ENCODE measurements at regions not wholly inside any gene's neighbourhood (a gene's known extent, or its start where the extent isn't known, plus 50 kb on each side); places are given as distances from the start of the nearest gene placed in this dataset.
A peak's percentile ranks its signal among the peaks of the same experiment; 100 is the strongest.

GRCh38 chr4:93888308-93888707 is 59.8 kb downstream of the ATOH1 start:
- no peak for DNase-seq
- Histone ChIP-seq H3K4me3 (ENCODE audit: low read depth in 1 of 3, low read length in 3 of 3) (no peak overlapping the region), H3K9me3 (ENCODE audit: control insufficient read depth in 2 of 2, insufficient read depth in 1 of 2, low read depth in 1 of 2, low read length in 1 of 2) (no peaks in the 10 kb centered on the region), H3K27me3 (ENCODE audit: control insufficient read depth in 3 of 3, insufficient read depth in 3 of 3, low read length in 3 of 3) (no peaks in the 10 kb centered on the region), H3K27ac (ENCODE audit: low read depth in 1 of 3, low read length in 2 of 3) (no peak overlapping the region), H3K36me3 (ENCODE audit: control insufficient read depth in 3 of 3, insufficient read depth in 2 of 3, low read depth in 1 of 3, low read length in 3 of 3) (no peaks in the 10 kb centered on the region), H3K4me1 (ENCODE audit: control insufficient read depth in 3 of 3, insufficient read depth in 2 of 3, low read depth in 1 of 3, low read length in 2 of 3) (no peaks in the 10 kb centered on the region)
- no peak for FAIRE-seq

DNA sequence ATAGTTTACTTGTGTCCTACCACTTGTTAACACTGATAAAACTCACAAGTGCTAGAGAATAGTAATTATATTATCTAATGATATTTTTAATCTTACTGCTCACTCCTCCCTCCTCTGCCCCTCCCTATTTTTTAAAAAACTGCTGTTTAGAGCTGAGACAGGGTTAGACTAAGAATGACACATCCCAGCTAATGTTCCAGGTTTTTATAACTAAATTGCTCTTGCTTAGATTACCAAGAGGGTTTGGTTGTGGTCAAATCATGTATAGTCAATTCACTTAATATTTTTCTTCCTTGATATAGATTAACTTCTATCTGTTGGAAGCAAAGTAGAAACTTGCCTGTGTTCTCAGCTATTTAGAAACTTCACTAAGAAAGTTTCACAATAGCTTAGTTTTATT is 60.2 kb downstream of the ATOH1 start:
- Histone ChIP-seq H3K27ac (ENCODE audit: low read depth in 1 of 3, low read length in 2 of 3) (no peak overlapping the region), H3K4me1 (ENCODE audit: control insufficient read depth in 3 of 3, insufficient read depth in 2 of 3, low read depth in 1 of 3, low read length in 2 of 3) (no peaks in the 10 kb centered on the region), H3K36me3 (ENCODE audit: control insufficient read depth in 3 of 3, insufficient read depth in 2 of 3, low read depth in 1 of 3, low read length in 3 of 3) (no peaks in the 10 kb centered on the region), H3K9me3 (ENCODE audit: control insufficient read depth in 2 of 2, insufficient read depth in 1 of 2, low read depth in 1 of 2, low read length in 1 of 2) (no peaks in the 10 kb centered on the region), H3K4me3 (ENCODE audit: low read depth in 1 of 3, low read length in 3 of 3) (no peak overlapping the region), H3K27me3 (ENCODE audit: control insufficient read depth in 3 of 3, insufficient read depth in 3 of 3, low read length in 3 of 3) (no peaks in the 10 kb centered on the region)
- DNase-seq (peak in 1 of 2 donors; percentile 42), FAIRE-seq (no peak)

GRCh38 chr4:93891244-93891643 is 62.7 kb downstream of the ATOH1 start:
- no peak for FAIRE-seq
- WGBS, 3 donors = 42 to 66% (median 63%) methylated on average over 2 of the region's 2 CpGs
- DNase-seq = no peak
- Histone ChIP-seq H3K27me3 (ENCODE audit: control insufficient read depth in 3 of 3, insufficient read depth in 3 of 3, low read length in 3 of 3) (no peaks in the 10 kb centered on the region), H3K9me3 (ENCODE audit: control insufficient read depth in 2 of 2, insufficient read depth in 1 of 2, low read depth in 1 of 2, low read length in 1 of 2) (no peaks in the 10 kb centered on the region), H3K27ac (ENCODE audit: low read depth in 1 of 3, low read length in 2 of 3) (no peak overlapping the region), H3K4me3 (ENCODE audit: low read depth in 1 of 3, low read length in 3 of 3) (no peak overlapping the region), H3K36me3 (ENCODE audit: control insufficient read depth in 3 of 3, insufficient read depth in 2 of 3, low read depth in 1 of 3, low read length in 3 of 3) (no peaks in the 10 kb centered on the region), H3K4me1 (ENCODE audit: control insufficient read depth in 3 of 3, insufficient read depth in 2 of 3, low read depth in 1 of 3, low read length in 2 of 3) (no peaks in the 10 kb centered on the region)

GRCh38 chr4:93894995-93895394 is 66.4 kb downstream of the ATOH1 start:
- Histone ChIP-seq H3K9me3 (ENCODE audit: control insufficient read depth in 2 of 2, insufficient read depth in 1 of 2, low read depth in 1 of 2, low read length in 1 of 2) (no peaks in the 10 kb centered on the region), H3K4me1 (ENCODE audit: control insufficient read depth in 3 of 3, insufficient read depth in 2 of 3, low read depth in 1 of 3, low read length in 2 of 3) (no peaks in the 10 kb centered on the region), H3K27ac (ENCODE audit: low read depth in 1 of 3, low read length in 2 of 3) (no peak overlapping the region), H3K36me3 (ENCODE audit: control insufficient read depth in 3 of 3, insufficient read depth in 2 of 3, low read depth in 1 of 3, low read length in 3 of 3) (no peaks in the 10 kb centered on the region), H3K4me3 (ENCODE audit: low read depth in 1 of 3, low read length in 3 of 3) (no peak overlapping the region), H3K27me3 (ENCODE audit: control insufficient read depth in 3 of 3, insufficient read depth in 3 of 3, low read length in 3 of 3) (no peaks in the 10 kb centered on the region)
- DNase-seq (no peak), FAIRE-seq (no peak)
- WGBS, 3 donors = 11 to 28% (median 25%) methylated on average over 2 of the region's 2 CpGs

DNA sequence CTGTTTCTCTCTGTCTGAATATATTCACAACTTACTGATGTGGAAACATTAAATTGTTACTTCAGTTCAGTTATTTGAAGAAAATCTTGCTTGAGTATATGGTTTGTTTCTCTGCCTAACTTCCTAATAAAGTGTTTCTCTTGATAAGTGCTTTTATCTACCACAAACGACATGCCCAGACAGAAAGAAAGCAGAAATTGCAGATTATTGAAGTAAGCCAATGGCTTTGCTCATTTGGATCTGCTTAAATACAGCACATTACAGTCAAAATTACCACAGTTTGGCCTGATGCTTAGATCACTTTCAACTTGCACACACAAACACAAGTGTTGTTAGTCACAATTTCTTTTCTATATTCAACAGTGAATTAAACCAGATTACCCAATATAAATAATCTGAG is 68.0 kb downstream of the ATOH1 start:
- H3K4me3 ChIP-seq (ENCODE audit: low read depth in 1 of 3, low read length in 3 of 3) = no peak overlapping the region
- no peaks in the 10 kb centered on the region for H3K36me3 ChIP-seq (ENCODE audit: control insufficient read depth in 3 of 3, insufficient read depth in 2 of 3, low read depth in 1 of 3, low read length in 3 of 3)
- H3K4me1 ChIP-seq (ENCODE audit: control insufficient read depth in 3 of 3, insufficient read depth in 2 of 3, low read depth in 1 of 3, low read length in 2 of 3) = no peaks in the 10 kb centered on the region
- H3K27ac ChIP-seq (ENCODE audit: low read depth in 1 of 3, low read length in 2 of 3) = no peak overlapping the region
- no peaks in the 10 kb centered on the region for H3K27me3 ChIP-seq (ENCODE audit: control insufficient read depth in 3 of 3, insufficient read depth in 3 of 3, low read length in 3 of 3)
- FAIRE-seq = no peak
- H3K9me3 ChIP-seq (ENCODE audit: control insufficient read depth in 2 of 2, insufficient read depth in 1 of 2, low read depth in 1 of 2, low read length in 1 of 2) = no peaks in the 10 kb centered on the region
- 32 to 35% (median 33%) methylated on average over 1 of the region's 1 CpG for WGBS, 3 donors
- DNase-seq = no peak

DNA sequence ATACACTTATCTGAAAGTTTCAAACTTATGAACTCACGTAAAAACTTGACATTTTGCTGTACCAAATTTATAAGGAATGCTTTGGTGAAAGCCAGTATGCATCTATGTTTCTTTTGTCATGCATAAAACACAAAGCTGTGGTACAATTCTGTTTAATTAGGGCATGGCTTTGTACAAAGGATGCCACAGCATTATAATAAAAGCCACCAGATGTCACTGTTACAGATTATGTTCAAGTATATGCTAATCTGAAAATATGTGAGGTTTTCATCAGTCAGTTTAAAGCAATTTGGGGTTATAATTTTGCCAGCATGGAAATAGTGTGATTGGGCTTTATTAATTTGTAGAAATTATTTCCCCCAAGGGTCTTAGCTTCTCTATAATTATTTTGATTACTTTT is 69.0 kb downstream of the ATOH1 start:
- no peaks in the 10 kb centered on the region for H3K9me3 ChIP-seq (ENCODE audit: control insufficient read depth in 2 of 2, insufficient read depth in 1 of 2, low read depth in 1 of 2, low read length in 1 of 2)
- DNase-seq (peak; percentile 12 to 33), FAIRE-seq (no peak)
- WGBS, 3 donors = 80 to 83% (median 82%) methylated on average over 1 of the region's 1 CpG
- no peak overlapping the region for H3K4me3 ChIP-seq (ENCODE audit: low read depth in 1 of 3, low read length in 3 of 3)
- H3K27ac ChIP-seq (ENCODE audit: low read depth in 1 of 3, low read length in 2 of 3) = no peak overlapping the region
- H3K27me3 ChIP-seq (ENCODE audit: control insufficient read depth in 3 of 3, insufficient read depth in 3 of 3, low read length in 3 of 3) = no peaks in the 10 kb centered on the region
- no peaks in the 10 kb centered on the region for H3K4me1 ChIP-seq (ENCODE audit: control insufficient read depth in 3 of 3, insufficient read depth in 2 of 3, low read depth in 1 of 3, low read length in 2 of 3)
- H3K36me3 ChIP-seq (ENCODE audit: control insufficient read depth in 3 of 3, insufficient read depth in 2 of 3, low read depth in 1 of 3, low read length in 3 of 3) = no peaks in the 10 kb centered on the region

DNA sequence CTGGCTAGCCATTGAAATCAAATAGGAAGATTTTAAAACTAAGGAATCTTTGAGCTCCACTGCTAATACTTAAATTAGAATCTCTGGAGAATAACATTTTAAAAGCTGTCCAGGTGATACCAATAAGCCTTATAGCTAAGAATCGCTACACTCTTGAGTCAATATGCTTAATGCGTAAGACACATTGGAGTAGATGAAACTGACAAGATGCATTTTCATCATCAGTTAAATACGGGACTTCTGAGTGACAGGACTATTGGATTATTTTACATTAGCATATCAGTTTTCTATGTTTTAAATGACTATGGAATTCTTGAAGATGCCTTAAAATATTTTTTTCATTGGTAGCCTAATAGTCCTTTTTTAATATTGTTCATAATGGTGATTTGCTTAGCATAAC is 80.2 kb downstream of the ATOH1 start:
- no peak for FAIRE-seq
- no peaks in the 10 kb centered on the region for H3K4me1 ChIP-seq (ENCODE audit: control insufficient read depth in 3 of 3, insufficient read depth in 2 of 3, low read depth in 1 of 3, low read length in 2 of 3)
- no peaks in the 10 kb centered on the region for H3K36me3 ChIP-seq (ENCODE audit: control insufficient read depth in 3 of 3, insufficient read depth in 2 of 3, low read depth in 1 of 3, low read length in 3 of 3)
- H3K27ac ChIP-seq (ENCODE audit: low read depth in 1 of 3, low read length in 2 of 3) = no peak overlapping the region
- no peaks in the 10 kb centered on the region for H3K9me3 ChIP-seq (ENCODE audit: control insufficient read depth in 2 of 2, insufficient read depth in 1 of 2, low read depth in 1 of 2, low read length in 1 of 2)
- DNase-seq = no peak
- H3K27me3 ChIP-seq (ENCODE audit: control insufficient read depth in 3 of 3, insufficient read depth in 3 of 3, low read length in 3 of 3) = no peaks in the 10 kb centered on the region
- no peak overlapping the region for H3K4me3 ChIP-seq (ENCODE audit: low read depth in 1 of 3, low read length in 3 of 3)
- 69 to 97% (median 84%) methylated on average over 3 of the region's 3 CpGs for WGBS, 3 donors

DNA sequence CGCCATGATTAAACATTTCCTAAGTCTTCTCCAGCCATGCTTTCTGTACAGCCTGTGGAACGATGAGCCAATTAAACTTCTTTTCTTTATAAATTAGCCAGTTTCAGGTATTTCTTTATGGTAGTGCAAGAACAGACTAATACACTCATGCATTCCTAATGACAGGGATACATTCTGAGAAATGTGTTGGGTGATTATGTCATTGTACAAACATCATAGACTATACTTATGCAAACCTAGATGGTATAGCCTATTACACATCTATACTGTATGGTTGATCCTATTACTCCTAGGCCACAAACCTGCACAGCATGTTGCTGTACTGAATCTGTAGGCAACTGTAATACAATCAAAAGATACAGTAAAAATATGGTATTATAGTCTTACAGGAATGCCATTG is 83.1 kb downstream of the ATOH1 start:
- Histone ChIP-seq H3K9me3 (ENCODE audit: control insufficient read depth in 2 of 2, insufficient read depth in 1 of 2, low read depth in 1 of 2, low read length in 1 of 2) (no peaks in the 10 kb centered on the region), H3K27ac (ENCODE audit: low read depth in 1 of 3, low read length in 2 of 3) (no peak overlapping the region), H3K4me3 (ENCODE audit: low read depth in 1 of 3, low read length in 3 of 3) (no peak overlapping the region), H3K4me1 (ENCODE audit: control insufficient read depth in 3 of 3, insufficient read depth in 2 of 3, low read depth in 1 of 3, low read length in 2 of 3) (no peaks in the 10 kb centered on the region), H3K36me3 (ENCODE audit: control insufficient read depth in 3 of 3, insufficient read depth in 2 of 3, low read depth in 1 of 3, low read length in 3 of 3) (no peaks in the 10 kb centered on the region), H3K27me3 (ENCODE audit: control insufficient read depth in 3 of 3, insufficient read depth in 3 of 3, low read length in 3 of 3) (no peaks in the 10 kb centered on the region)
- WGBS, 3 donors = 93 to 94% (median 94%) methylated on average over 2 of the region's 2 CpGs
- DNase-seq (no peak), FAIRE-seq (no peak)

DNA sequence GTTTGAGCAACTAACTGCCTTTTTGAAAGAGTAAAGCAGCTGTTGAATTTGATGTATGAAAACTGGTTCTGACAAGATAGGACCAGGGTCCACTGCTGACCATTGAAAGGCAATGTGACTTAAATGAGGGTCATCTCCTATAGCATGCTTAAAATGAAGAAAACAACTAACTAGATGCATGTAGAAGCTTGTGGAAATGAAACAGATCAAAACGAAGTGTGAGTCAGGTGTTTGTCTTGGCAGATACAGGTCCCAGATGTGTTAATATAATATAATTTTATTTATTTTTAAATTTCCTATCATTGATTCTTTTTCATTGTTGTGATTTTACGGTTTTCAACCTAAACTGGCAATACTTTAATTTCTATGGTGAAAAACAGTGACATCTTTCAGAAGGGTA is 83.6 kb downstream of the ATOH1 start:
- no peak overlapping the region for H3K4me3 ChIP-seq (ENCODE audit: low read depth in 1 of 3, low read length in 3 of 3)
- no peaks in the 10 kb centered on the region for H3K4me1 ChIP-seq (ENCODE audit: control insufficient read depth in 3 of 3, insufficient read depth in 2 of 3, low read depth in 1 of 3, low read length in 2 of 3)
- FAIRE-seq = no peak
- no peaks in the 10 kb centered on the region for H3K36me3 ChIP-seq (ENCODE audit: control insufficient read depth in 3 of 3, insufficient read depth in 2 of 3, low read depth in 1 of 3, low read length in 3 of 3)
- H3K27ac ChIP-seq (ENCODE audit: low read depth in 1 of 3, low read length in 2 of 3) = no peak overlapping the region
- DNase-seq = no peak
- no peaks in the 10 kb centered on the region for H3K27me3 ChIP-seq (ENCODE audit: control insufficient read depth in 3 of 3, insufficient read depth in 3 of 3, low read length in 3 of 3)
- H3K9me3 ChIP-seq (ENCODE audit: control insufficient read depth in 2 of 2, insufficient read depth in 1 of 2, low read depth in 1 of 2, low read length in 1 of 2) = no peaks in the 10 kb centered on the region
- WGBS, 3 donors = 80 to 88% (median 85%) methylated on average over 2 of the region's 2 CpGs

All from small intestine (tissue), 7 donors.